Gastroesophageal sphincter (tissue), 3 donors: ENCODE measurements at regions not wholly inside any gene's neighbourhood (a gene's known extent, or its start where the extent isn't known, plus 50 kb on each side); places are given as distances from the start of the nearest gene placed in this dataset.

Experiments used
- CTCF ChIP-seq, 4 experiments: fragments of 200-600 bp in 2 of 4; fragments of 450-650 bp in 2 of 4; sonication (generic) in 1 of 4; IDR thresholded peaks; one replicate each; pipeline ENCODE4 v1.5.1; 2017 to 2019; ENCODE audit warnings: antibody characterized with exemption in 4 of 4, mild to moderate bottlenecking in 2 of 4, moderate library complexity in 2 of 4
- EP300 ChIP-seq: sonication (generic); formaldehyde crosslinking; IDR thresholded peaks from one replicate; pipeline ENCODE4 v1.6.1; 2017; ENCODE audit warnings: antibody characterized with exemption, mild to moderate bottlenecking
- POLR2A ChIP-seq, 2 donors: fragments of 450-650 bp; IDR thresholded peaks; one replicate each; pipeline ENCODE4 v1.6.1; 2017; ENCODE audit warnings: antibody characterized with exemption in 2 of 2, mild to moderate bottlenecking in 2 of 2, moderate library complexity in 1 of 2
- POLR2AphosphoS5 ChIP-seq: sonication (generic); formaldehyde crosslinking; IDR thresholded peaks from one replicate; pipeline ENCODE4 v1.6.1; 2017; ENCODE audit warnings: antibody characterized with exemption

DNA sequence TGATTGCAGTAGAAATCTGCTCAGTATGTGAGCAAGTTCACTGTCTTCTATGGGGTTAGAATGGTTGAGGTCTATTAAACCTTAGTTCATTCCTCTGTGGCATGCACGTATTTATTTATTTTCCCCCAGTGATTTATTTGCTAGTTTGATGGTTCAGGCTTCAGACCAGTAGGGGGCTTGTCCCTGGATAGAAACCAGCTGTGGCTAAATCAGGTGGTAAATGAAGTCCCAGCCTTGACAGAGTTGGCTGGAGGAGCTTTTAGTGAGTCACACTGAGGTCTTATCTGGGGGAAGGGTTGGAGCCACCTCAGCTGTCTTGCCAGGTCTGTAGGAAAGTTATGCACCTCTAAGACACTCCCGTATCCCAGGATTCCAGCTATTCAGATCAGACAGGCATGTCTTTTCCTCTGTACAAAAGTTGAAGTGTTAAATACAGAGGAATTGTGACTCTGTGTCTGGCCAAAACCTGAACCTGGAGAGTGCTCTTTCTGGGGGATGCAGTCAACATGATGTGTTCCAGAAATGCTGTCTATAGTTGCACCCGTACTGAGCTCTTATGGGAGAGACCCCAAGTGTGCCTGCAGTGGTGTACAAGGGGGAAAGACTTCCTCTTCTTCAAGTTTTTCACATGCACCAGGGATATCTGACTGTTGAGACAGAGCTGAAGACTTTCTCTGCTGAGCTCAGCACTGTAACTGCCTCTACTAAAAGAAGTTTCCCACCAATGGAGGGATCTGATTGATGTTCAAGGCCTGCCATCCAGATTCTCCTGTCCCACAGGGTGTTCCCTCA is 1322.1 kb downstream of the TMEM121 start:
- TF ChIP-seq POLR2A (IDR thresholded peaks at IDR 0.05): no peak
- TF ChIP-seq CTCF (IDR thresholded peaks at IDR 0.05): no peak
- no peak for TF ChIP-seq EP300
- TF ChIP-seq POLR2AphosphoS5: no peak
